Mammary epithelial cell (primary cell): ENCODE measurements at regions not wholly inside any gene's neighbourhood (a gene's known extent, or its start where the extent isn't known, plus 50 kb on each side); places are given as distances from the start of the nearest gene placed in this dataset.

Experiments
- EZH2 ChIP-seq: IDR thresholded peaks from 2 replicates; pipeline ENCODE4 v1.6.1; 2012; ENCODE audit warnings: low read length, inconsistent platforms, borderline replicate concordance
- TF ChIP-seq, protein P1 (sequence below), 2 donors: IDR thresholded peaks in 1 of 2; conservative IDR thresholded peaks in 1 of 2; 2 replicates each; pipeline ENCODE4 v1.5.1; 2011 to 2012; ENCODE audit warnings: inconsistent platforms in 2 of 2, low read length in 2 of 2, mild to moderate bottlenecking in 2 of 2, control low read depth in 1 of 2, low read depth in 1 of 2; ENCODE audit not compliant: insufficient read depth in 1 of 2; ENCODE audit errors: extremely low read depth in 1 of 2

DNA sequence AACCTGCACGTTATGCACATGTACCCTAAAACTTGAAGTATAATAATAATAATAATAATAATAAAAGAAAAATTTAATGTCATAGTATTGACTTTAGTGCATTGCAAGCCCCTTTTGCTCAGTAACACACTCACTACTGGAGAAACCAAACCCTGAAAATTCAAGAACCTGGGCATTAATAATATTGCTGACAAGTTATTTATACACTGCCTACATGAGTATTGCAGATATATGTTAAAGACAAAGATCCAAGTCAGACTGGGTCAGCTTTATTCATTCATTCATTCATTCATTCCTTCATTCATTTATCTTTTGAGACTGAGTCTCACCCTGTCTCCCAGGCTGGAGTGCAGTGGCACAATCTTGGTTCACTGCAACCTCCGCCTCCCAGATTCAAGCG, 1711.2 kb downstream of the TP53TG3F start:
- TF ChIP-seq, protein P1, sequence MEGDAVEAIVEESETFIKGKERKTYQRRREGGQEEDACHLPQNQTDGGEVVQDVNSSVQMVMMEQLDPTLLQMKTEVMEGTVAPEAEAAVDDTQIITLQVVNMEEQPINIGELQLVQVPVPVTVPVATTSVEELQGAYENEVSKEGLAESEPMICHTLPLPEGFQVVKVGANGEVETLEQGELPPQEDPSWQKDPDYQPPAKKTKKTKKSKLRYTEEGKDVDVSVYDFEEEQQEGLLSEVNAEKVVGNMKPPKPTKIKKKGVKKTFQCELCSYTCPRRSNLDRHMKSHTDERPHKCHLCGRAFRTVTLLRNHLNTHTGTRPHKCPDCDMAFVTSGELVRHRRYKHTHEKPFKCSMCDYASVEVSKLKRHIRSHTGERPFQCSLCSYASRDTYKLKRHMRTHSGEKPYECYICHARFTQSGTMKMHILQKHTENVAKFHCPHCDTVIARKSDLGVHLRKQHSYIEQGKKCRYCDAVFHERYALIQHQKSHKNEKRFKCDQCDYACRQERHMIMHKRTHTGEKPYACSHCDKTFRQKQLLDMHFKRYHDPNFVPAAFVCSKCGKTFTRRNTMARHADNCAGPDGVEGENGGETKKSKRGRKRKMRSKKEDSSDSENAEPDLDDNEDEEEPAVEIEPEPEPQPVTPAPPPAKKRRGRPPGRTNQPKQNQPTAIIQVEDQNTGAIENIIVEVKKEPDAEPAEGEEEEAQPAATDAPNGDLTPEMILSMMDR (conservative IDR thresholded peaks at IDR 0.05 in 1 of 2, IDR thresholded peaks at IDR 0.05 in 1 of 2; ENCODE audit: extremely low read depth in 1 of 2, insufficient read depth in 1 of 2, low read depth in 1 of 2, low read length in 2 of 2): no peak
- no peak for TF ChIP-seq EZH2
